ENCODE measurements at regions not wholly inside any gene's neighbourhood (a gene's known extent, or its start where the extent isn't known, plus 50 kb on each side); places are given as distances from the start of the nearest gene placed in this dataset.

DNA sequence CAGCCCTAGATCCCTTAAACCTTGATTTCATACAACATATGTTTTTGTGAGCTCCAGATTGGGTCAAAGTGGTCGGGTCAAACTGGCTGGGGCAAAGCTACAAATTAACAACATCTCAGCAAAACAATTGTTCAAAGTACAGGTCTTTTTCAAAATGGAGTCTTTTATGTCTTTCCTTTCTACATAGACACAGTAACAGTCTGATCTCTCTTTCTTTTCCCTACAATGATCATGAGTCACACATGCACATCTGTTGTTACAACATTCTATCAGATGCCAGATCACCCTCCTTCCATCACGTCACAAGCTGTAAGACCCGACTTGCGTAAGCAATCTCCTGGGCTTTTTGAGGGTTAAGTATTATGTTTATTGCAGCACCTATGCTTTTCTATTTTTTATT lies 55.1 kb downstream of the RHOB start:
- TF ChIP-seq, protein P1, sequence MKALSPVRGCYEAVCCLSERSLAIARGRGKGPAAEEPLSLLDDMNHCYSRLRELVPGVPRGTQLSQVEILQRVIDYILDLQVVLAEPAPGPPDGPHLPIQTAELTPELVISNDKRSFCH (CRISPR knock-in tag; IDR thresholded peaks at IDR 0.05): no peak
- TF ChIP-seq, protein P1 (tag; IDR thresholded peaks at IDR 0.05): no peak
- TF ChIP-seq, protein P2, sequence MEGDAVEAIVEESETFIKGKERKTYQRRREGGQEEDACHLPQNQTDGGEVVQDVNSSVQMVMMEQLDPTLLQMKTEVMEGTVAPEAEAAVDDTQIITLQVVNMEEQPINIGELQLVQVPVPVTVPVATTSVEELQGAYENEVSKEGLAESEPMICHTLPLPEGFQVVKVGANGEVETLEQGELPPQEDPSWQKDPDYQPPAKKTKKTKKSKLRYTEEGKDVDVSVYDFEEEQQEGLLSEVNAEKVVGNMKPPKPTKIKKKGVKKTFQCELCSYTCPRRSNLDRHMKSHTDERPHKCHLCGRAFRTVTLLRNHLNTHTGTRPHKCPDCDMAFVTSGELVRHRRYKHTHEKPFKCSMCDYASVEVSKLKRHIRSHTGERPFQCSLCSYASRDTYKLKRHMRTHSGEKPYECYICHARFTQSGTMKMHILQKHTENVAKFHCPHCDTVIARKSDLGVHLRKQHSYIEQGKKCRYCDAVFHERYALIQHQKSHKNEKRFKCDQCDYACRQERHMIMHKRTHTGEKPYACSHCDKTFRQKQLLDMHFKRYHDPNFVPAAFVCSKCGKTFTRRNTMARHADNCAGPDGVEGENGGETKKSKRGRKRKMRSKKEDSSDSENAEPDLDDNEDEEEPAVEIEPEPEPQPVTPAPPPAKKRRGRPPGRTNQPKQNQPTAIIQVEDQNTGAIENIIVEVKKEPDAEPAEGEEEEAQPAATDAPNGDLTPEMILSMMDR (IDR thresholded peaks at IDR 0.05 in 2 of 3, conservative IDR thresholded peaks at IDR 0.05 in 1 of 3; ENCODE audit: insufficient read depth in 2 of 3, low read depth in 1 of 3, low read length in 3 of 3): no peak
- TF ChIP-seq ZFP36 (IDR thresholded peaks at IDR 0.05; ENCODE audit: low read depth, low read length, partially characterized antibody) (no peak), EZH2 (IDR thresholded peaks at IDR 0.05; ENCODE audit: borderline replicate concordance, low read depth, low read length) (no peak), CBFA2T3 (IDR thresholded peaks at IDR 0.05) (peak; percentile 34; the same call in 1 of the 2 replicates), TRIM24 (IDR thresholded peaks at IDR 0.05) (peak; percentile 70 to 71; a peak in 3 of 4 replicates), JUN (IDR thresholded peaks at IDR 0.05; ENCODE audit: borderline replicate concordance, low read depth, low read length) (peak; percentile 56; the same call in 1 of the 2 replicates), JUN (CRISPR knock-in tag; IDR thresholded peaks at IDR 0.05; ENCODE audit: borderline replicate concordance) (no peak)
- TF ChIP-seq, protein P3, sequence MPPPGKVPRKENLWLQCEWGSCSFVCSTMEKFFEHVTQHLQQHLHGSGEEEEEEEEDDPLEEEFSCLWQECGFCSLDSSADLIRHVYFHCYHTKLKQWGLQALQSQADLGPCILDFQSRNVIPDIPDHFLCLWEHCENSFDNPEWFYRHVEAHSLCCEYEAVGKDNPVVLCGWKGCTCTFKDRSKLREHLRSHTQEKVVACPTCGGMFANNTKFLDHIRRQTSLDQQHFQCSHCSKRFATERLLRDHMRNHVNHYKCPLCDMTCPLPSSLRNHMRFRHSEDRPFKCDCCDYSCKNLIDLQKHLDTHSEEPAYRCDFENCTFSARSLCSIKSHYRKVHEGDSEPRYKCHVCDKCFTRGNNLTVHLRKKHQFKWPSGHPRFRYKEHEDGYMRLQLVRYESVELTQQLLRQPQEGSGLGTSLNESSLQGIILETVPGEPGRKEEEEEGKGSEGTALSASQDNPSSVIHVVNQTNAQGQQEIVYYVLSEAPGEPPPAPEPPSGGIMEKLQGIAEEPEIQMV (tag; conservative IDR thresholded peaks at IDR 0.05; ENCODE audit: low read depth): no peak
- TF ChIP-seq, protein P4, sequence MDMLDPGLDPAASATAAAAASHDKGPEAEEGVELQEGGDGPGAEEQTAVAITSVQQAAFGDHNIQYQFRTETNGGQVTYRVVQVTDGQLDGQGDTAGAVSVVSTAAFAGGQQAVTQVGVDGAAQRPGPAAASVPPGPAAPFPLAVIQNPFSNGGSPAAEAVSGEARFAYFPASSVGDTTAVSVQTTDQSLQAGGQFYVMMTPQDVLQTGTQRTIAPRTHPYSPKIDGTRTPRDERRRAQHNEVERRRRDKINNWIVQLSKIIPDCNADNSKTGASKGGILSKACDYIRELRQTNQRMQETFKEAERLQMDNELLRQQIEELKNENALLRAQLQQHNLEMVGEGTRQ (CRISPR knock-in tag; IDR thresholded peaks at IDR 0.05): no peak
